ENCODE measurements at regions not wholly inside any gene's neighbourhood (a gene's known extent, or its start where the extent isn't known, plus 50 kb on each side); places are given as distances from the start of the nearest gene placed in this dataset.
A peak's percentile ranks its signal among the peaks of the same experiment; 100 is the strongest.
"Not testable (repeated sequence)": the region's sequence is repeated elsewhere in the genome, so short reads cannot be mapped to it uniquely, and the experiment has no call there.

DNA sequence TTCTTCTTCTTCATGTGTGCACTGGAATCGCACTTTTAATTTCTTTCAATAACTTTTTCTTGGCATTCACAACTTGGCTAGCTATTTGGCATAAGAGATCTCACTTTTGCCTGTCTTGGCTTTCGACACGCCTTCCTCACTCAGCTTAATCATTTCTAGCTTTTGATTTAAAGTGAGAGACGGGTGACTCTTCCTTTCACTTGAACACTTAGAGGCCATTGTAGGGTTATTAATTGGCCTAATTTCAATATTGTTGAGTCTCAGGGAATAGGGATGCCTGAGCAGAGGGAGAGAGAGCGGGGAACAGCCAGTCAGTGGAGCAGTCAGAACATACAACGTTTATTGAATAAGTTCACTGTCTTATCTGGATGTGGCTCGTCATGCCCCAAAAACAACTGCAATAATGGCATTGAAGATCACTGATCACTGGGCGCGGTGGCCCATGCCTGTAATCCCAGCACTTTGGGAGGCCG is 200.3 kb downstream of the SEC14L1 start:
- intact Hi-C loops (cut with DNase I): no loop called here
- H3K4me1 ChIP-seq: peaks cover 30% of the 10 kb centered on the region
- no peak for TF ChIP-seq POLR2A (IDR thresholded peaks at IDR 0.05)
- TF ChIP-seq POLR2AphosphoS5 (IDR thresholded peaks at IDR 0.05; ENCODE audit: insufficient read depth in 1 of 2, low read depth in 1 of 2): no peak
- no peaks in the 10 kb centered on the region for H3K36me3 ChIP-seq
- no peaks in the 10 kb centered on the region for H3K9me3 ChIP-seq
- peak; percentile 28 to 62 for DNase-seq (ENCODE audit: extremely low spot score in 2 of 2)
- H3K27ac ChIP-seq: peak overlapping the region; percentile 51
- H3K27me3 ChIP-seq: no peaks in the 10 kb centered on the region
- no peak overlapping the region for H3K4me3 ChIP-seq

GRCh38 chr17:77342656-77342990 is 201.9 kb downstream of the SEC14L1 start:
- intact Hi-C loops (cut with DNase I); H3K27ac ChIP-seq: not testable (repeated sequence)

DNA sequence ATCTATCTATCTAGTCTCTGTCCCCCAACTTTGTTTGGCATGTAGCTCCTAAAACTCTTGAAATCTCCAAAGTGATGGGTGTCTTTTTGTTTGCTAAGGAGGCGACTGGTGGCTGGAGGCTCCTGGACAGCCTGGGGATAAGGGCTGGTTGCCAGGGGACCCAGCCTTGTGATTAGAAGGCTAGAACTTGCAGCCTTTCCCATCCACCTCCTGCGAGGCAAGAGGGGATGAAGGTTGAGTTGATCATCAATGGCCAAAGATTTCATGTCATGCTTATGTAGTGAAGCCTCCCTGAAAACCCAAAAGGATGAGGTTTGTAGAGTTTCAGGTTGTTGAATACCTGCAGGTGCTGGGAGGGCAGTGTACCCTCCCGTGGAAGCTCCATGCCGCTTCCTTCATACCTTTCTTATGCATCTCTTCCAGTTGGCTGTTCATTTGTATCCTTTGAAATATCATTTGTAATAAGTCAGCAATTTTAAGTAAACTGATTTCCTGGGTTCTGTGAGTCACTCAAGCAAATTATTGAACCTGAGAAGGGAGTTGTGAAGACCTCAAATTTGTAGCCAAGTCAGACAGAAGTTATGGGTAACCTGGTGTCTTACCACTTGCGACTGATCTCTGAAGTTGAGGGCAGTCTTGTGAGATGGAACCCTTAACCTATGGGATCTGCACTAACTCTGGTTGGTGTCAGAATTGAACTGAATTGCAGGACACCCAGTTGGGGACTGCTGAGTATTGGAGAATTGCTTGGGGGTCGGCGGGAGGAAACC is 202.4 kb downstream of the SEC14L1 start:
- intact Hi-C loops (cut with DNase I): no loop called here

More at GRCh38 chr17:77342656-77342990, 201.9 kb downstream of the SEC14L1 start:
- not testable (repeated sequence) for H3K36me3 ChIP-seq, H3K27me3 ChIP-seq, H3K4me3 ChIP-seq, H3K9me3 ChIP-seq
- DNase-seq (ENCODE audit: extremely low spot score in 2 of 2): peak; percentile 31 to 70
- peaks cover 30% of the 10 kb centered on the region for H3K4me1 ChIP-seq

GRCh38 chr17:77344038-77344437 is 203.3 kb downstream of the SEC14L1 start:
- intact Hi-C loops (cut with DNase I): no loop called here
- Histone ChIP-seq H3K9me3 (no peaks in the 10 kb centered on the region), H3K4me3 (no peak overlapping the region), H3K27me3 (no peaks in the 10 kb centered on the region), H3K27ac (no peak overlapping the region), H3K4me1 (peaks cover 30% of the 10 kb centered on the region), H3K36me3 (no peaks in the 10 kb centered on the region)
- DNase-seq (ENCODE audit: extremely low spot score in 2 of 2): no peak
- TF ChIP-seq POLR2A (IDR thresholded peaks at IDR 0.05): no peak
- TF ChIP-seq POLR2AphosphoS5 (IDR thresholded peaks at IDR 0.05; ENCODE audit: insufficient read depth in 1 of 2, low read depth in 1 of 2): no peak
- TF ChIP-seq, protein P1, sequence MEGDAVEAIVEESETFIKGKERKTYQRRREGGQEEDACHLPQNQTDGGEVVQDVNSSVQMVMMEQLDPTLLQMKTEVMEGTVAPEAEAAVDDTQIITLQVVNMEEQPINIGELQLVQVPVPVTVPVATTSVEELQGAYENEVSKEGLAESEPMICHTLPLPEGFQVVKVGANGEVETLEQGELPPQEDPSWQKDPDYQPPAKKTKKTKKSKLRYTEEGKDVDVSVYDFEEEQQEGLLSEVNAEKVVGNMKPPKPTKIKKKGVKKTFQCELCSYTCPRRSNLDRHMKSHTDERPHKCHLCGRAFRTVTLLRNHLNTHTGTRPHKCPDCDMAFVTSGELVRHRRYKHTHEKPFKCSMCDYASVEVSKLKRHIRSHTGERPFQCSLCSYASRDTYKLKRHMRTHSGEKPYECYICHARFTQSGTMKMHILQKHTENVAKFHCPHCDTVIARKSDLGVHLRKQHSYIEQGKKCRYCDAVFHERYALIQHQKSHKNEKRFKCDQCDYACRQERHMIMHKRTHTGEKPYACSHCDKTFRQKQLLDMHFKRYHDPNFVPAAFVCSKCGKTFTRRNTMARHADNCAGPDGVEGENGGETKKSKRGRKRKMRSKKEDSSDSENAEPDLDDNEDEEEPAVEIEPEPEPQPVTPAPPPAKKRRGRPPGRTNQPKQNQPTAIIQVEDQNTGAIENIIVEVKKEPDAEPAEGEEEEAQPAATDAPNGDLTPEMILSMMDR (IDR thresholded peaks at IDR 0.05): no peak

More for the DNA sequence above, 202.4 kb downstream of the SEC14L1 start:
- Histone ChIP-seq H3K9me3 (no peaks in the 10 kb centered on the region), H3K27me3 (no peaks in the 10 kb centered on the region), H3K4me3 (no peak overlapping the region), H3K4me1 (peaks cover 30% of the 10 kb centered on the region), H3K27ac (no peak overlapping the region), H3K36me3 (no peaks in the 10 kb centered on the region)
- peak; percentile 6 to 54 for DNase-seq (ENCODE audit: extremely low spot score in 2 of 2)
- TF ChIP-seq POLR2AphosphoS5 (IDR thresholded peaks at IDR 0.05; ENCODE audit: insufficient read depth in 1 of 2, low read depth in 1 of 2) (no peak), POLR2A (IDR thresholded peaks at IDR 0.05) (no peak)
- TF ChIP-seq, protein P1 (IDR thresholded peaks at IDR 0.05): no peak

- intact Hi-C loops (cut with DNase I): no loop called here
- peak; percentile 64 to 76 for DNase-seq (ENCODE audit: extremely low spot score in 2 of 2)
- Histone ChIP-seq H3K36me3 (no peaks in the 10 kb centered on the region), H3K4me1 (peaks cover 30% of the 10 kb centered on the region), H3K27ac (no peak overlapping the region), H3K9me3 (no peaks in the 10 kb centered on the region), H3K4me3 (no peak overlapping the region), H3K27me3 (no peaks in the 10 kb centered on the region)
- TF ChIP-seq POLR2A (IDR thresholded peaks at IDR 0.05) (no peak), POLR2AphosphoS5 (IDR thresholded peaks at IDR 0.05; ENCODE audit: insufficient read depth in 1 of 2, low read depth in 1 of 2) (no peak)
- TF ChIP-seq, protein P1 (IDR thresholded peaks at IDR 0.05): no peak
These were observed 204.6 kb downstream of the SEC14L1 start for GRCh38 chr17:77345260-77345910.

GRCh38 chr17:77346765-77347164 is 206.0 kb downstream of the SEC14L1 start:
- no peak for TF ChIP-seq POLR2AphosphoS5 (IDR thresholded peaks at IDR 0.05; ENCODE audit: insufficient read depth in 1 of 2, low read depth in 1 of 2)
- no peak for TF ChIP-seq POLR2A (IDR thresholded peaks at IDR 0.05)
- TF ChIP-seq, protein P1 (IDR thresholded peaks at IDR 0.05): no peak
- peak; percentile 19 to 32 for DNase-seq (ENCODE audit: extremely low spot score in 2 of 2)
- H3K27me3 ChIP-seq: no peaks in the 10 kb centered on the region
- H3K4me3 ChIP-seq: no peak overlapping the region
- H3K4me1 ChIP-seq: peaks cover 32% of the 10 kb centered on the region
- no peaks in the 10 kb centered on the region for H3K9me3 ChIP-seq
- H3K36me3 ChIP-seq: no peaks in the 10 kb centered on the region
- intact Hi-C loops (cut with DNase I): no loop called here
- H3K27ac ChIP-seq: no peak overlapping the region

Measured in vagina (tissue), 2 donors.